Kidney (tissue), 13 donors: ENCODE measurements at regions not wholly inside any gene's neighbourhood (a gene's known extent, or its start where the extent isn't known, plus 50 kb on each side); places are given as distances from the start of the nearest gene placed in this dataset.

ENCODE experiments used
- DNase-seq, 5 donors: peaks; one replicate each; pipeline ENCODE4 v3.0.0-alpha.2; 2013 to 2020
- FAIRE-seq: peaks from 2 replicates; lab custom pipeline; 2012; peaks lifted over from hg19 to GRCh38; lab: Jason Lieb, UNC
- H3K27ac ChIP-seq, 2 donors: one replicate each; pipeline ENCODE4 v1.7.0; 2013; ENCODE audit warnings: low read depth in 2 of 2, low read length in 2 of 2, inconsistent platforms in 1 of 2
- H3K27me3 ChIP-seq: one replicate; pipeline ENCODE4 v1.7.1; 2013; ENCODE audit warnings: low read length, inconsistent platforms; ENCODE audit not compliant: control insufficient read depth, insufficient read depth
- H3K36me3 ChIP-seq, 3 donors: one replicate each; pipeline versions ENCODE4 v1.7.0 to v1.7.1; 2013; ENCODE audit warnings: low read length in 3 of 3, control low read depth in 1 of 3, inconsistent platforms in 1 of 3; ENCODE audit not compliant: insufficient read depth in 3 of 3, control insufficient read depth in 2 of 3
- H3K4me1 ChIP-seq, 3 donors: one replicate each; pipeline versions ENCODE4 v1.7.0 to v1.7.1; 2013; ENCODE audit warnings: low read length in 3 of 3, inconsistent platforms in 1 of 3, low read depth in 1 of 3; ENCODE audit not compliant: control insufficient read depth in 2 of 3, insufficient read depth in 2 of 3
- H3K4me3 ChIP-seq, 3 donors: one replicate each; pipeline versions ENCODE4 v1.7.0 to v1.8.1; 2013; ENCODE audit warnings: low read length in 3 of 3, control low read depth in 1 of 3, inconsistent platforms in 1 of 3
- H3K9ac ChIP-seq, 3 donors: one replicate each; pipeline versions ENCODE4 v1.7.0 to v1.7.1; 2013; ENCODE audit warnings: low read length in 3 of 3, control low read depth in 1 of 3, inconsistent platforms in 1 of 3
- H3K9me3 ChIP-seq, 3 donors: one replicate each; pipeline versions ENCODE4 v1.7.0 to v1.7.1; 2013; ENCODE audit warnings: low read length in 3 of 3, control low read depth in 1 of 3, inconsistent platforms in 1 of 3; ENCODE audit not compliant: control insufficient read depth in 2 of 3, insufficient read depth in 1 of 3
- CTCF ChIP-seq: IDR thresholded peaks from 3 replicates; pipeline ENCODE4 v1.5.1; 2012; ENCODE audit warnings: mild to moderate bottlenecking, moderate library complexity, borderline replicate concordance; ENCODE audit not compliant: insufficient read depth; ENCODE audit errors: extremely low read depth
- intact Hi-C: fragments of 100-400 bp; cut with DNase I; formaldehyde crosslinking; loops from one replicate; pipeline ENCODE4 v1.11.1; 2022
- donor health status: control.
- donor health status: control.
- donor health status: control.
- donor health status: control.
- donor health status: control.
- donor health status: DM: yes; HTN: yes; CAD: no.
- donor health status: Normal renal cell carcinoma (clear cell type).

GRCh38 chr17:72270273-72270924 lies 149.6 kb downstream of the SOX9 start:
- no peaks in the 10 kb centered on the region for H3K36me3 ChIP-seq
- peak in 4 of 5 donors; percentile 19 to 74 (median 42) for DNase-seq

GRCh38 chr17:72271603-72272002 lies 150.8 kb downstream of the SOX9 start:
- FAIRE-seq (no peak), DNase-seq (no peak)
- H3K27me3 ChIP-seq: no peaks in the 10 kb centered on the region
- H3K9ac ChIP-seq: no peak overlapping the region
- H3K27ac ChIP-seq: no peak overlapping the region
- intact Hi-C loops: no loop called here
- H3K4me1 ChIP-seq: no peaks in the 10 kb centered on the region
- no peaks in the 10 kb centered on the region for H3K36me3 ChIP-seq
- no peak overlapping the region for H3K4me3 ChIP-seq
- H3K9me3 ChIP-seq: no peaks in the 10 kb centered on the region
- no peak for TF ChIP-seq CTCF

More at GRCh38 chr17:72270273-72270924, 149.6 kb downstream of the SOX9 start:
- intact Hi-C loops: no loop called here
- TF ChIP-seq CTCF: no peak
- H3K4me3 ChIP-seq: no peak overlapping the region
- no peaks in the 10 kb centered on the region for H3K27me3 ChIP-seq
- H3K9me3 ChIP-seq: no peaks in the 10 kb centered on the region
- H3K4me1 ChIP-seq: peaks cover 0 to 2% (median 0%) of the 10 kb centered on the region in 3 donors
- H3K27ac ChIP-seq: no peak overlapping the region
- no peak for FAIRE-seq
- H3K9ac ChIP-seq: no peak overlapping the region

- H3K4me1 ChIP-seq: no peaks in the 10 kb centered on the region
- no peak overlapping the region for H3K4me3 ChIP-seq
- intact Hi-C loops: no loop called here
- H3K27ac ChIP-seq: no peak overlapping the region
- FAIRE-seq (no peak), DNase-seq (peak in 2 of 5 donors; percentile 30 to 43)
- no peaks in the 10 kb centered on the region for H3K27me3 ChIP-seq
- no peak for TF ChIP-seq CTCF
- H3K9me3 ChIP-seq: no peaks in the 10 kb centered on the region
- H3K9ac ChIP-seq: no peak overlapping the region
- no peaks in the 10 kb centered on the region for H3K36me3 ChIP-seq
Observed at GRCh38 chr17:72273289-72274056, 152.7 kb downstream of the SOX9 start.
